Thoracic aorta (tissue), 2 donors: ENCODE measurements at regions not wholly inside any gene's neighbourhood (a gene's known extent, or its start where the extent isn't known, plus 50 kb on each side); places are given as distances from the start of the nearest gene placed in this dataset.

Experiments
- ATAC-seq: fragments of 150-250 bp; one replicate; pipeline ENCODE4 v1.8.0; 2017; ENCODE audit warnings: low read depth; ENCODE audit not compliant: insufficient number of reproducible peaks, low FRiP score
- DNase-seq: peaks from one replicate; pipeline ENCODE4 v3.0.0-alpha.2; 2020; ENCODE audit warnings: low spot score
- H3K27ac ChIP-seq, 2 donors: fragments of 200-600 bp; sonication (generic); 1 replicate in 1 of 2; 2 replicates in 1 of 2; pipeline ENCODE4 v1.5.1; 2016; ENCODE audit warnings: mild to moderate bottlenecking in 2 of 2, moderate library complexity in 2 of 2
- H3K27me3 ChIP-seq: fragments of 200-600 bp; sonication (generic); replicated peaks from 2 replicates; pipeline ENCODE4 v1.6.0; 2016; ENCODE audit warnings: mild to moderate bottlenecking; ENCODE audit not compliant: insufficient read depth
- H3K36me3 ChIP-seq: fragments of 200-600 bp; sonication (generic); one replicate; pipeline ENCODE4 v1.5.1; 2016
- H3K4me1 ChIP-seq, 2 donors: fragments of 200-600 bp; sonication (generic); 1 replicate in 1 of 2; 2 replicates in 1 of 2; pipeline versions ENCODE4 v1.5.1 to v1.6.0; 2016; ENCODE audit warnings: low read depth in 2 of 2, mild to moderate bottlenecking in 1 of 2; ENCODE audit not compliant: control insufficient read depth in 1 of 2
- H3K4me3 ChIP-seq: fragments of 200-600 bp; sonication (generic); 2 replicates; pipeline ENCODE4 v1.5.1; 2016; ENCODE audit warnings: mild to moderate bottlenecking
- H3K9me3 ChIP-seq: fragments of 200-600 bp; sonication (generic); 2 replicates; pipeline ENCODE4 v1.5.1; 2016
- TF ChIP-seq, protein P1 (sequence below): fragments of 200-600 bp; sonication (generic); IDR thresholded peaks from one replicate; pipeline ENCODE4 v1.5.1; 2019; ENCODE audit warnings: antibody characterized with exemption

DNA sequence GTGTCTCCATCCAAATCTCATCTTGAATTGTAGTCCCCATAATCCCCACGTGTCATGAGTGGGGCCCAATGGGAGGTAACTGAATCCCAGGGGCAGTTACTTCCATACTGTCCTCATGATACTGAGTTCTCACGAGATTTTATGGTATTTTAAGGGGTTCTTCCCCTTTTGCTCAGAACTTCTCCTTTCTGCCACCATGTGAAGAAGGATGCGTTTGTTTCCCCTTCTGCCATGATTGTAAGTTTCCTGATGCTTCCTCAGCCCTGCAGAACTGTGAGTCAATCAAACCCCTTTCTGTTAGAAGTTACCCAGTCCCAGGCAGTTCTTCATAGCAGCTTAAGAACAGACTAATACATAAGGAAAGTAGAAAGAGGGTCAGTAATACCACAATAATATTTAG lies 480.4 kb downstream of the KCNJ3 start:
- ATAC-seq (no peak), DNase-seq (no peak)
- H3K4me1 ChIP-seq, result no peaks in the 10 kb centered on the region
- no peaks in the 10 kb centered on the region for H3K9me3 ChIP-seq
- TF ChIP-seq, protein P1, sequence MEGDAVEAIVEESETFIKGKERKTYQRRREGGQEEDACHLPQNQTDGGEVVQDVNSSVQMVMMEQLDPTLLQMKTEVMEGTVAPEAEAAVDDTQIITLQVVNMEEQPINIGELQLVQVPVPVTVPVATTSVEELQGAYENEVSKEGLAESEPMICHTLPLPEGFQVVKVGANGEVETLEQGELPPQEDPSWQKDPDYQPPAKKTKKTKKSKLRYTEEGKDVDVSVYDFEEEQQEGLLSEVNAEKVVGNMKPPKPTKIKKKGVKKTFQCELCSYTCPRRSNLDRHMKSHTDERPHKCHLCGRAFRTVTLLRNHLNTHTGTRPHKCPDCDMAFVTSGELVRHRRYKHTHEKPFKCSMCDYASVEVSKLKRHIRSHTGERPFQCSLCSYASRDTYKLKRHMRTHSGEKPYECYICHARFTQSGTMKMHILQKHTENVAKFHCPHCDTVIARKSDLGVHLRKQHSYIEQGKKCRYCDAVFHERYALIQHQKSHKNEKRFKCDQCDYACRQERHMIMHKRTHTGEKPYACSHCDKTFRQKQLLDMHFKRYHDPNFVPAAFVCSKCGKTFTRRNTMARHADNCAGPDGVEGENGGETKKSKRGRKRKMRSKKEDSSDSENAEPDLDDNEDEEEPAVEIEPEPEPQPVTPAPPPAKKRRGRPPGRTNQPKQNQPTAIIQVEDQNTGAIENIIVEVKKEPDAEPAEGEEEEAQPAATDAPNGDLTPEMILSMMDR, result no peak
- no peak overlapping the region for H3K4me3 ChIP-seq
- H3K36me3 ChIP-seq, result no peaks in the 10 kb centered on the region
- no peak overlapping the region for H3K27ac ChIP-seq
- no peaks in the 10 kb centered on the region for H3K27me3 ChIP-seq

DNA sequence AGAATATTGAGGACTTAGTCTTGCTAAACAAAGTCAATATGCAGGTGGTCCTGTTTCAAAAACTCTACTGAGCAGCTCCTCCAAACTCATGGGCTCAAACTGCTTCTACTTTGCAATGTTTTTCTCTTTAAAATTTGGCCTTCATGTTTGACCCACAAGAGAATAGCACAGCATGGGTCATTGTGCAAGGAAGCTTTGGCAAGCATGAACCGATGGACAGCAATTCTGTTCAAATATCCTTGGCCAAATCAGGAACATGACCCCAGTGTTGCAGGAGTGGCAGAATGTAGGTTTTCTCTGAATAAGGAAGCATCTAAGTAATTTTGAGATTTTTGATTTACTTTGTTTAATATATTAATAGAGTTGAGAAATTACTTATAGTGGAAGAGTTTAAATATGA lies 477.9 kb downstream of the KCNJ3 start:
- Histone ChIP-seq H3K27me3 (no peaks in the 10 kb centered on the region), H3K9me3 (no peaks in the 10 kb centered on the region), H3K27ac (no peak overlapping the region), H3K36me3 (no peaks in the 10 kb centered on the region), H3K4me3 (no peak overlapping the region), H3K4me1 (no peaks in the 10 kb centered on the region)
- DNase-seq (no peak), ATAC-seq (no peak)
- TF ChIP-seq, protein P1, result no peak

DNA sequence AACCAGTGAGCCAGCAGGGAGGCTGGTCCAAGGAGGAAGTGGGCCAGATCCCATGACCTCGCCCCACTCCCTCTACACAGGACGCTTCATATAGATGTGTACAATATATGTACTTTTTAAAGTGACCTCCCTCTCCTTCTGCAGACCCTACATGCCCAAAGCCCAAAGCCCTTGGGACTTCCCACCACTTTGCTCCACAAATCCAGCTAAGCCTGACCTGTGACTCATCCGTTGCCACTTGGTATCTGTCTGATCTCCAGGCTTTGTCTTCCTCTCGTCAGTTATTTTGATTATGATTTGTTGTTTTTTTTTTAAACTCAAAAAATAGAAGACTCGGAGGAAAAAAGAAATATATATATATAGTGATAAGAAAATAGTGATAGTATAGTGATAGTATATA lies 470.8 kb downstream of the KCNJ3 start:
- Histone ChIP-seq H3K4me1 (no peaks in the 10 kb centered on the region), H3K27ac (no peak overlapping the region), H3K4me3 (no peak overlapping the region), H3K27me3 (no peaks in the 10 kb centered on the region), H3K36me3 (no peaks in the 10 kb centered on the region), H3K9me3 (no peaks in the 10 kb centered on the region)
- no peak for ATAC-seq
- TF ChIP-seq, protein P1, result no peak
- no peak for DNase-seq

DNA sequence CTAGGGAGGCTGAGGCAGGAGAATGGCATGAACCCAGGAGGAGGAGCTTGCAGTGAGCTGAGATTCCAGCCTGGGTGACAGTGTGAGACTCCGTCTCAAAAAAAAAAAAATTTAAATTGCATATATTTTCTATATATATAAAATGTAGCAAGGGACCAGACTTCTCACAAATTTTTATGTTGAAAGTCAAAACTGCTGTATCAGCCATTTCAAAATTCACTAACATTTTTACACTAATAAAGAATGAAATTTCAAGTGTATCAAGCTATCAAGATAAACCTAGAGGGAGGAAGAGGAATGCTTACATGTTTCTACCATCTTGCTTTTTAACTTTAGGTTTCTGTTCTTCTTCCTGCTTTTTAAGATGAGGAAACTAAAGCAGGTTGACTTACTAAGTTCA lies 464.0 kb downstream of the KCNJ3 start:
- no peak for ATAC-seq
- no peaks in the 10 kb centered on the region for H3K36me3 ChIP-seq
- H3K27me3 ChIP-seq, result no peaks in the 10 kb centered on the region
- no peak for DNase-seq
- H3K9me3 ChIP-seq, result no peaks in the 10 kb centered on the region
- TF ChIP-seq, protein P1, result no peak
- no peaks in the 10 kb centered on the region for H3K4me1 ChIP-seq
- no peak overlapping the region for H3K4me3 ChIP-seq
- no peak overlapping the region for H3K27ac ChIP-seq

DNA sequence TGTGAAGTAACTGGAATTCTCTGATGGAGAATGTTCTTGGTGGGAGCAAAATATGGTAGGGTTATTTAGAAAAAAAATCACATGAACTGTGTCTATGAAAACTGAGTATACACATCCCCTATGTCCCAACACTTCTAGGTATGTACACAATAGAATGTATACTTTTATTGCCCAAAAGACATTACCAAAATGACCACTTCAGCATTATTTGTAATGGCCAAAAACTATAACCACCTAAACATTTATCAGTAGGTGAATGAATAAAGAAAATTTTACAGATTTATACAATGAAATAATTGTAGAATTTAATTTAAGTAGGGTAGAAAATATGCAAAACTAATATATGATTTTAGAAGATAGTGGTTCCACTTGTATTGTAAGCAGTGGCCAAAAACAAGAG lies 462.8 kb downstream of the KCNJ3 start:
- no peak overlapping the region for H3K4me3 ChIP-seq
- ATAC-seq (no peak), DNase-seq (no peak)
- TF ChIP-seq, protein P1, result no peak
- H3K27ac ChIP-seq, result no peak overlapping the region
- H3K4me1 ChIP-seq, result no peaks in the 10 kb centered on the region
- H3K9me3 ChIP-seq, result no peaks in the 10 kb centered on the region
- H3K27me3 ChIP-seq, result no peaks in the 10 kb centered on the region
- no peaks in the 10 kb centered on the region for H3K36me3 ChIP-seq
